ENCODE measurements at regions not wholly inside any gene's neighbourhood (a gene's known extent, or its start where the extent isn't known, plus 50 kb on each side); places are given as distances from the start of the nearest gene placed in this dataset.

DNA sequence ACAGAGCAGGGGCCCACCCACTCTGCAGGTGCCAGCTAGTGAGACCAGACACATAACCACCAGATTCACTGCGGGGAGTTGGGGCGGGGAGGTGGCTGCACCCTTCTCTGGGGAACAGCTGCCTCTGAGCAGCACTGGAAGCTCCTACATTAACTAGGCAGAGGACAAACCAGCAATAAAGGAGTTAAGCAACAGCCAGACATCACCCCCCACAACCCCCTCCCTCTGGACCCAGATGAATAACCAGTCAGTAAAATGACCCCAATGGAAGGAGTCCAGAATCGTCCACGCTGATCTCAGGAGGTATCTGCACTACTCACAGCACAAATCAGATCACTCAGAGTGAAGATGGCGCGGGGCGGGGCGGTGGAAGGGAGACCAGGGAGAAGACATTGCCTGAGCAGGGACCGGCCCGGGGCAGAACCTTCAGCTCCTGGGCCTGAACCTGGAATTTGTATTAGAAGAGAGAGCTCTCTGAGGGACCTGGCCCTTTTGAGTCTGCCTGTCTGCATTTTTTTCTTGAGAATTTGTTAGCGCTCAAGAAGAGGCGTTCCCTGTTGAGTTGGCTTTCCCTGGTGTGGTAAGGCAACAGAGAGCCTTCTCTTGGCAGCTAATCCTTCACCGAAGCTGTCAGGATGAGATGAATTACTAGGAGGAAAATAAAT lies 125.5 kb upstream of the NCAM1 start:
- TF ChIP-seq, protein P1, sequence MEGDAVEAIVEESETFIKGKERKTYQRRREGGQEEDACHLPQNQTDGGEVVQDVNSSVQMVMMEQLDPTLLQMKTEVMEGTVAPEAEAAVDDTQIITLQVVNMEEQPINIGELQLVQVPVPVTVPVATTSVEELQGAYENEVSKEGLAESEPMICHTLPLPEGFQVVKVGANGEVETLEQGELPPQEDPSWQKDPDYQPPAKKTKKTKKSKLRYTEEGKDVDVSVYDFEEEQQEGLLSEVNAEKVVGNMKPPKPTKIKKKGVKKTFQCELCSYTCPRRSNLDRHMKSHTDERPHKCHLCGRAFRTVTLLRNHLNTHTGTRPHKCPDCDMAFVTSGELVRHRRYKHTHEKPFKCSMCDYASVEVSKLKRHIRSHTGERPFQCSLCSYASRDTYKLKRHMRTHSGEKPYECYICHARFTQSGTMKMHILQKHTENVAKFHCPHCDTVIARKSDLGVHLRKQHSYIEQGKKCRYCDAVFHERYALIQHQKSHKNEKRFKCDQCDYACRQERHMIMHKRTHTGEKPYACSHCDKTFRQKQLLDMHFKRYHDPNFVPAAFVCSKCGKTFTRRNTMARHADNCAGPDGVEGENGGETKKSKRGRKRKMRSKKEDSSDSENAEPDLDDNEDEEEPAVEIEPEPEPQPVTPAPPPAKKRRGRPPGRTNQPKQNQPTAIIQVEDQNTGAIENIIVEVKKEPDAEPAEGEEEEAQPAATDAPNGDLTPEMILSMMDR (IDR thresholded peaks at IDR 0.05), result no peak
- TF ChIP-seq POLR2A (IDR thresholded peaks at IDR 0.05), result no peak
